HAP-1 (cell line): ENCODE measurements at regions not wholly inside any gene's neighbourhood (a gene's known extent, or its start where the extent isn't known, plus 50 kb on each side); places are given as distances from the start of the nearest gene placed in this dataset.

Experiments used
- DNase-seq, 2 experiments: peaks; one replicate each; pipeline ENCODE4 v3.0.0-alpha.2; 2016 to 2020; ENCODE audit warnings: low spot score in 2 of 2
- H3K27me3 ChIP-seq: fragments of 250-450 bp; sonication (Bioruptor Pico); 2 replicates; pipeline ENCODE4 v1.5.1; 2020; ENCODE audit warnings: low read depth, mild to moderate bottlenecking, moderate library complexity
- H3K36me3 ChIP-seq: fragments of 250-450 bp; sonication (Bioruptor Pico); replicated peaks from 2 replicates; pipeline ENCODE4 v1.5.1; 2020; ENCODE audit warnings: mild to moderate bottlenecking
- H3K4me1 ChIP-seq: fragments of 250-450 bp; sonication (Bioruptor Pico); 2 replicates; pipeline ENCODE4 v1.5.1; 2020; ENCODE audit warnings: mild to moderate bottlenecking
- H3K4me3 ChIP-seq: fragments of 250-450 bp; sonication (Bioruptor Pico); 2 replicates; pipeline ENCODE4 v1.5.1; 2020; ENCODE audit warnings: mild to moderate bottlenecking, moderate library complexity
- H3K9me3 ChIP-seq: fragments of 250-450 bp; sonication (Bioruptor Pico); 2 replicates; pipeline ENCODE4 v1.5.1; 2020; ENCODE audit warnings: mild to moderate bottlenecking, moderate library complexity
- in situ Hi-C: fragments of 300-500 bp; cut with MboI; formaldehyde crosslinking; loops from 3 replicates; pipeline ENCODE4 v1.14.3; 2020; ENCODE audit warnings: low sequenced_read_pairs, inconsistent platforms, mixed read lengths

DNA sequence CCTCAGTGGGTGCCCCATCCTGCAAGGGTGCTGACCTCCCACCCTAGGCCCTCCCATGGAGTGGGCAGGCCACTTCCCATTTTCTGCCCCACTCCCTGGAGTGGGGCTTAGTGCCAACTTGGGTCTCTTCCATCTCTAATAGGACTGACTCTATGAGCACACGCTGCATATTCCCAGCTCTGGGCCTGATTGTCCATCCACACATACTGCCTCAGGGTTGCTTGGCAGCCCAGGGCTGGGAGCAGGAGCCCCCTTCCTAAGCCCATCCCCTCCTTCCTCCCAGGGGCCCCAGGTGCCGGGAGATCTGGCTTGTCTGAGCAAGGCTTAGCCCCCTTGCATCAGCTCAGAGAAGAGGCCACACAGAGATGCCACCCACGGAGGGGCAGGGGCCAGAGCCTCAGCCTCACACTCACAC, 55.1 kb downstream of the PJA1 start:
- H3K4me1 ChIP-seq, result peaks cover 5% of the 10 kb centered on the region

DNA sequence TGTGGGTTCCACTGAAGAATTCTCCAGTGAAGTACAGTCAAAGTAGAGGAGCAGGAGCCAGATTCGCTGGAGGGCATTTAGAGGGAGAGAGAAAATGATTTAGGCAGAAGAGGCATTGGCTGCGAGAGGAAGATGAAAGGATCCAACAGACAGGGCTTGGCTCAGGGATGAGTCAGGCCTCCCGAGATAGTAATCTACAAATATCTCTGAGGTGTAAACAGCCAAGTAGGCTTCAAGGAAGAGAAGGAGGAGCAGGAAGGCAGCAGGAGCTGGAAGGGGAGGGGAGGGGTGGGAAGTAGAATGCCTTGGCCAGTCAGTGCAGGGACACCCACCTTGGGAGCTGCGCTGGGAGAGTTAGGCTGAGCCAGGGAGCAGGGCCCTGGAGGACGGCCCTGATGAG, 55.5 kb downstream of the PJA1 start:
- Histone ChIP-seq H3K4me1 (peaks cover 5% of the 10 kb centered on the region), H3K27me3 (no peaks in the 10 kb centered on the region), H3K36me3 (no peaks in the 10 kb centered on the region), H3K4me3 (no peak overlapping the region), H3K9me3 (no peaks in the 10 kb centered on the region)
- no peak for DNase-seq
- in situ Hi-C loops, result no loop called here

More for the DNA sequence above, 55.1 kb downstream of the PJA1 start:
- no peaks in the 10 kb centered on the region for H3K27me3 ChIP-seq
- no peaks in the 10 kb centered on the region for H3K9me3 ChIP-seq
- in situ Hi-C loops, result no loop called here
- no peaks in the 10 kb centered on the region for H3K36me3 ChIP-seq
- H3K4me3 ChIP-seq, result no peak overlapping the region
- DNase-seq, result no peak

DNA sequence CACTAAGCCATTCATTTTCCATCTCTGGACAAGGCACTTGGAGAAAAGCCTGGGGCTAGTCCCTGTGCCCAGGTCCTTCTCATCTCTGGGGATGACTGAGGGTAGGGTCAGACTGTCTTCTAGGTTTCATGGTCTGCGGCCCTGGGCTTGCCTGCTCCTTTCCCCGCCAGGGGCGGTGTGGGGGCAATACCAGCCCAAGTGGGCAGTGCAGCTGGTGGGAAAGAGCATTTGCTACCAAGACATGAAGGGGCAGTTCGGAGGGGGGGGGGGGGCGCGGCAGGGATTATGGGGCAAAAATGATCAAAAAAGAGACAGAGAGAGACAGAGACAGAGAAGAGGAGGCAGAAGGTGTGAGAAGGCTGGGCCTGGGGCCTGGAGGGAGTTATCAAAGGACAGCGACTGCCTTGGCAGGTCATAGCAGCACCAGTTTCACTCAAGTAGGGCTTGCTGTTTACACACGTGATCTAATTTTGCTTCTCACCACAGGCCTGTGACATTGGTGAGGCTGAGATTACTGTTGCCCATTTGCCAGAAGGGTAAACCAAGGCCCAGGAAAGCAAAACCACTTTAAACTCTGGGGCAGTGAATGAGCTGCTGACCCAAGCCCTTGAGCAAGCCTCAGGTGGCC, 56.1 kb downstream of the PJA1 start:
- Histone ChIP-seq H3K27me3 (no peaks in the 10 kb centered on the region), H3K36me3 (no peaks in the 10 kb centered on the region), H3K9me3 (no peaks in the 10 kb centered on the region), H3K4me3 (no peak overlapping the region), H3K4me1 (peaks cover 5% of the 10 kb centered on the region)
- in situ Hi-C loops, result no loop called here
- no peak for DNase-seq

DNA sequence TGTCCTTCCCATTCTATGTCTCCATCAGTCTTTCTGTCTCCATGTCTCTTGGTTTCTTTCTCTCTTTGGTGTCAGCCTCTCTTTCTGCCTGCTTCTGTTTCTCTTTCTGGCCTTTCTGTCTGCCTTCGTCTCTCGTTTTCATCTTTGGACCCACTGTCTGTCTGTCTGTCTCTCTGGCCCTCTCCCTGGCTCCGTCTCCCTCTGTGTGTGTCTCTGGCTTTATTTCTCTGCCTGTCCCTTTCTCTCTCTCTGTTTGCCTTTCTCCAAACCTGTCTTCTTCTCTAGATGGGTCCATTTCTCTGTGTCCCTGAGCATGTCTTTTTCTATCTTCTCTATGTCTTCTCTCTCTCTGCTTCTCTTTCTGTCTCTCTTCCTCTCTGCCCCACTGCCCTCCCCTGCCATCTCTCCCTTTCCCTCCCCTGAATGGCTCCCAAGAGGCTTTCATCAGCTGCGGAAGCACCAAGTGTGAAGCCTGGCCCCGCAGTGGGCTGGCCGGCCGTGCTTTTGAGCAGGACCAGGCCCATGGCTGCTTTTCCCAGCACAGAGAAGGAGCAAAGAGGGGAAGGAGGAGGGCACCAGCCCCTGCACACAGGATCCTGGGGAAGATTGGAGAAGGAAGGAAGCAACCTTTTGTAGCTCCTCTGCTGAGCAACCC, 57.4 kb downstream of the PJA1 start:
- Histone ChIP-seq H3K36me3 (no peaks in the 10 kb centered on the region), H3K9me3 (no peaks in the 10 kb centered on the region), H3K4me3 (no peak overlapping the region), H3K4me1 (peaks cover 5% of the 10 kb centered on the region), H3K27me3 (no peaks in the 10 kb centered on the region)
- DNase-seq, result no peak
- in situ Hi-C loops, result no loop called here

DNA sequence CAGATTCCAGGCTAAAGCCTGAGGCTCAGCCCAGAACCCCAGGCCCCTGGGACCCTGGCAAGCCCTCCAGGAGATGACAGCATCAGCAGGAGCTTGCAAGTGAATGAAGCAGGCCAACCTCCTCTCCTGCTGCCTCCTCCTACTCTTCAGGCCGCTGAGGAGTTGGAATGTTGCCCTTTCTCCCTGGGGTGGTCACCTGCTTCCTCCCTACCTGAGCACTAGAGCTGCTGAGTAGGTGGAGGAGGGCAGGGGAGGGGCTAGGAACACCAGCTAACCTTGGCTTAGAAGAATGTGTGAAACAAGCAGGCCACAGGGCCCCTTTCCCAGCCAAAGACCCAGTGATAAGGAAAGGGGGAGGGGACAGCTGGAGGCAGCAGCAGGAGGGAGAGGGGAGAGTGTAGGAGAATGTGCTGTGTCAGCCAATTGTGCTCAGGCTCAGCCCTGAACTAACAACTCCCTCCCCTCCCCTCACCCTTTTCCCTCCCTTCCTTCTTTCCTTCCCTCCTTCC, 58.0 kb downstream of the PJA1 start:
- in situ Hi-C loops, result no loop called here

DNA sequence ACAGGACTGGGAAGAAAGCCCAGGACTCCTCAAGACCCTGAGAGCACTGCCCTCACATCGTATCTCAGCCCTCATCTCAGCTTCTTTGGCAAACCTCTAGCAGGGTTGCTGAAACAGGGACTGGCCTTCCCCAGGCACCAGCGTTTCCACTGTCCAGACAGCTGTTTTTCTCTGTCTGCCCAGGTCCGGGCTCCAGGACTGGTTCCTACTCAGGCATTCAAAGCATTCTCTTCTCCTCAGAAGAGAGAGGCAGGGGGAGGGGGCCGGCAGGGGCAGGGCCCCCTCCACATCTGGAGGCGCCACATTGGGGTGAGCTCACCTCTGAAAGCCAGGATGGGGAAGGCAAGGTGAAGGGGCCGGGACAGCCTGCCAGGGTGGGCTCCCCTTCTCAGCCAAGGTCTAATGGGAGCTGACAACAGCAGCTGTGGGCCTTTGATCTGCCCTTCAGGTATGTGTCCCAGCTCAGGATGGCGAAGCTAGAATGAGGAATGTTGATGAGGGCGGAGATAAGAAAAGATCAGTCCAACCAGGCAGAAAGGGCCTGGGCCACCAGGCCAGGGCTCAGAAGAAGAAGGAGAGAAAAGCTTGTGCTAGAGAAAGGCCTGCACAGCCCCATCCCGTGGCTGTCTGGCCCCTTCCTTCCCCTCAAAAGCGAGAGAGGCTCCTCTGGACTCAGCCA, 60.4 kb downstream of the PJA1 start:
- no peak overlapping the region for H3K4me3 ChIP-seq
- H3K27me3 ChIP-seq, result no peaks in the 10 kb centered on the region
- H3K9me3 ChIP-seq, result no peaks in the 10 kb centered on the region
- no peaks in the 10 kb centered on the region for H3K36me3 ChIP-seq
- DNase-seq, result no peak
- peaks cover 5% of the 10 kb centered on the region for H3K4me1 ChIP-seq
- in situ Hi-C loops, result no loop called here

More for the DNA sequence above, 58.0 kb downstream of the PJA1 start:
- Histone ChIP-seq H3K36me3 (no peaks in the 10 kb centered on the region), H3K4me3 (no peak overlapping the region), H3K27me3 (no peaks in the 10 kb centered on the region), H3K9me3 (no peaks in the 10 kb centered on the region), H3K4me1 (peaks cover 5% of the 10 kb centered on the region)
- DNase-seq, result peak in 1 of 2 experiments; percentile 31

DNA sequence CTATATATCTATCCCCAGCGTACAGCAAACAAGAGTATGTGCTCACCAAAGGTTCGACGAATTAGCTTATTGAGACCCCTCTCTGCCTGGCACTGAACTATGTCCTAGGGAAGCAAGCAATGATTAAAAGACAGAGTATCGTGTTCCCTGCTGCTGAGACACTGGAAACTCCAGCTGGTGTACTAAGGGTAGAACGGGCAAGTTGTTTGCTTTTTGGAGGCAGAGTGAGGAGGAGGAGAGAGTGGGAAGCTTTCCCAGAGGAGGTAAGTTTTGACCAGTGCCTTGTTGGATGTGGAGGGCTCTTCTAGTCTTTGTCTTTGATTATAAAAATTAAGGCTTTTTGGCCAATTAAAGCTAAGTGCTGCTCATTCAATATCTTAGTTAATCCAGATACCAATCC, 61.7 kb downstream of the PJA1 start:
- Histone ChIP-seq H3K4me1 (peaks cover 5% of the 10 kb centered on the region), H3K9me3 (no peaks in the 10 kb centered on the region), H3K27me3 (no peaks in the 10 kb centered on the region), H3K36me3 (no peaks in the 10 kb centered on the region), H3K4me3 (no peak overlapping the region)
- in situ Hi-C loops, result no loop called here
- no peak for DNase-seq

DNA sequence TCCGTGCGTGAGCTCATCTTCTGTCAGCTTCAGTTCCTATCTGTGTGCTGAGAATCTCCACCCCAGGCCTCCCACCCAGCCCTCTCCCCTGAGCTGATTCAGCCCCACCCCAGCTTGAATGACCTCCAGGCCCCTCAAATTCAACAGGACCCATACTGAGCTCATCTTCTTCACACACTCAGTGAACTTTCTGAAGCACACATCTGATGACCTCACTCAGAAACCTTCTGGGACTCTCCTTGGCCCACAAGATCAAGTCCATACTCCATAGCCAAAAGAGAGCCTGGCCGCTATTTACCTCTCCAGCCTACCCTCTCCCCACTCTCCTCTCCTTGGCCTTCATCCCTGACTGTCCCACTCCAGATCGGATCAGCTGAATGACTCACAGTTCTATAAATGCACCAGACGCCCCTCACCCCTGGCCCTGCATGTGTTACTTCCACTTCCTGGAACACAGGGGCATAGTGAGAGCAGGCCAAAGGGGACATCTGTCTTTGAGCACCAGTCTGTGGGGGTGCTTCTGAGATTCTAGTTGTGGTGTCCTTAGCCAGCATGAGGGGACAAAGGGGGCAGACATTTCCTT, 62.5 kb downstream of the PJA1 start:
- in situ Hi-C loops, result no loop called here

DNA sequence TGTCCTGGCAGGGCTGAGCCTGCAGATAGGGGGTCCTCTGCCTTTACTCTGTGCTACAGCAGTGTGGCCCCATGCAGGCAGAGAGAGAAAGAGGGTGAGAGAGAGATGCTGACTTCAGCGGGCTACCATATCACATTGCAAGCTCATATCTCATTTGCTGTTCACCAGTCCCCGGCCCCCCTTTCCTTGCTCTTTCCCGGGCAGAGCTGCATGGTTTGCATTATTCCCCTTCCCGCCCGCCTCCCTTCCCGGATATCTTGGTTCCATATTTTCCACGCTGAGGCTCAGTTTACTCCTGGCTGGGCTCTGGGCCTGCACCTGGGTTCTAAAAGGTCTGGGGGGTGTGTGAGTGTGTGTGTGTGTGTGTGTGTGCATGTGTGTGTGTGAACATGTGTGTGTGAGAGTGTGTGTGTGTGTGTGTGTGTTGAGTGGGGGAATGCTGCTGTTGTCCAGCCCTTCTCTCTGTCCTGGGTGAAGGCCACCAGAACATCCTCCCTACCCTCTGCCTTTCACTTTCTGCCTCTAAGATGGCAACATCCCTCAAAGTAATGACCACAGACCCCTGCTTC, 63.5 kb downstream of the PJA1 start:
- in situ Hi-C loops, result no loop called here
- Histone ChIP-seq H3K9me3 (no peaks in the 10 kb centered on the region), H3K36me3 (no peaks in the 10 kb centered on the region), H3K4me3 (no peak overlapping the region), H3K4me1 (no peaks in the 10 kb centered on the region), H3K27me3 (no peaks in the 10 kb centered on the region)
- no peak for DNase-seq

More for the DNA sequence above, 62.5 kb downstream of the PJA1 start:
- Histone ChIP-seq H3K9me3 (no peaks in the 10 kb centered on the region), H3K4me1 (peaks cover 5% of the 10 kb centered on the region), H3K36me3 (no peaks in the 10 kb centered on the region), H3K27me3 (no peaks in the 10 kb centered on the region), H3K4me3 (no peak overlapping the region)
- DNase-seq, result no peak

DNA sequence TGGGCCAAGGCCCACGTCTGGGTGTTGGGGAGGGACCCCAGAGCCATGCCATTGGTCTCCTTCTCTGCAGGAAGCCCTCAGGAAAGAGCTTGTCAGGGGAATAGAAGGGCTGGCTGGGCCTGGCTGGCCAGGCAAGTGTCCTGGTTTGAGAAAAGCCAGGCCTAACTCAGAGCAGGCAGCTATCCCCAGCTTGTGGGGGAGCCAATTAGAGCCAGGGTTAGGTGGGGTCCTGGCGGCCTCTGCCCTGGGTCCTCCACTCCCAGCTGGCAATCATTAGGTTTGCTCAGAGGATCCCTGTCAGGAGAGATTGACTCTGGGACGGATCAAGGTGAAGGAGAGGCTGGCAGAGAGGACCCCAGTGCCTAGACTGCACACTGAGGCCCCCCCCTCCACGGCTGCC, 64.8 kb downstream of the PJA1 start:
- no peaks in the 10 kb centered on the region for H3K36me3 ChIP-seq
- H3K27me3 ChIP-seq, result no peaks in the 10 kb centered on the region
- no peak overlapping the region for H3K4me3 ChIP-seq
- no peaks in the 10 kb centered on the region for H3K4me1 ChIP-seq
- in situ Hi-C loops, result no loop called here
- no peaks in the 10 kb centered on the region for H3K9me3 ChIP-seq
- no peak for DNase-seq

DNA sequence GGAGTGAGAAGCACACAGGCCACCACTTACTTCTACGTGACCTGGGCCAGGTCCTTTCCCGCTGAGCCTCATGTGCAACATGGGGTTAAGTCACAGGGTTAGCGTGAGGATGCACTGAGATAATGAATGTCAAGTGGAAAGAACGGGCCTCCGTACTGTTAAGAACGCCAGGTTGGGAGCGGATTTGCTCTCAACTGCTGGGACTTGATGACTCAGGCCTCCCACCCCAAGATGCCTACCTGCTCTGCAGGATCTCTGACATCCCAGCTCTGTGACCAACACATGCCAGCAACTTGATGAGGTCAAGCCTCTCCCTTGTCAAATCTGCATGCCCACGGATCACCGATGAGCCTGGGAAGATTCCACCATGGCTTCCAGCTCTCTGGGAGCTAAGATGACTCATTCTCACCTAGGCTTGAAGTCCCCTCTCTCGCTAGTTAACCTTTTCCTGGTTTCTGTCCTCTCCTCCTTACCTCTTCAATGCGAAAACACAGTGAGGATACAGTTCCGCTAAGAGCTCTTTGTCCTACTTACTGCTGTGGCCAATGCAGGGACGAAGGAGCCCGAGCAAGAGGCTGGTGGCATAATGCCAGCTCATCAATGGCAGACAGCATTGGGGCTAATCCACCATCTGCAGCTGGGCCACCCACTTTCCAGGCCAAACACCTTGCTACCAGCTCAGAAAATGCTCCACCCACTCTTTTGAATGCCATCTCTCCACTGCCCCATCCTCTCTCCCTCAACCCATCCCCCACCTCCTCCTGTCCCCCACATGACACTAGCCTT, 67.6 kb downstream of the PJA1 start:
- Histone ChIP-seq H3K9me3 (no peaks in the 10 kb centered on the region), H3K4me1 (peaks cover 3% of the 10 kb centered on the region; the same call in 1 of the 2 replicates), H3K36me3 (no peaks in the 10 kb centered on the region), H3K4me3 (no peak overlapping the region), H3K27me3 (no peaks in the 10 kb centered on the region)
- no peak for DNase-seq
- in situ Hi-C loops, result no loop called here

DNA sequence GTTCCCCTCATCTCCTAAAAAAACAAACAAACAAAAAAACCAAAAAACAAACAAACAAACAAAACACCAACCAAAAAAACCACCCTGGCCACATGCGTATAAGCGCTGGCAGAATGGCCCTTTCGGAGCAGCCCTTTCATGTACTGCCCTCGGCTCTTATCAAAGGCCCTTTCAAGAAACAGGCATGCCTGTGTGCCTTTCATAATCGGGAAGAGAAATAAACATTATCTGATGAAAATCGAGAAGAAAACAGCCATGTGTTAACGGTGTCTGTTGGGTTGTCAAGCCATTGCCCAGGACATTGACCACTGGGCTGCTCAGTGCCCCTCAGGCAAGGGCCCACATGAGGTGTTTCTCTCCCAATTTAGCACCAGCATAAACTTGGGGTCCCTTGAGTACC, 68.3 kb downstream of the PJA1 start:
- in situ Hi-C loops, result no loop called here
- peaks cover 3% of the 10 kb centered on the region; the same call in 1 of the 2 replicates for H3K4me1 ChIP-seq
- no peaks in the 10 kb centered on the region for H3K9me3 ChIP-seq
- no peaks in the 10 kb centered on the region for H3K36me3 ChIP-seq
- DNase-seq, result no peak
- H3K27me3 ChIP-seq, result no peaks in the 10 kb centered on the region
- H3K4me3 ChIP-seq, result no peak overlapping the region
